ENCODE measurements at regions not wholly inside any gene's neighbourhood (a gene's known extent, or its start where the extent isn't known, plus 50 kb on each side); places are given as distances from the start of the nearest gene placed in this dataset.
"Not testable (repeated sequence)": the region's sequence is repeated elsewhere in the genome, so short reads cannot be mapped to it uniquely, and the experiment has no call there.

DNA sequence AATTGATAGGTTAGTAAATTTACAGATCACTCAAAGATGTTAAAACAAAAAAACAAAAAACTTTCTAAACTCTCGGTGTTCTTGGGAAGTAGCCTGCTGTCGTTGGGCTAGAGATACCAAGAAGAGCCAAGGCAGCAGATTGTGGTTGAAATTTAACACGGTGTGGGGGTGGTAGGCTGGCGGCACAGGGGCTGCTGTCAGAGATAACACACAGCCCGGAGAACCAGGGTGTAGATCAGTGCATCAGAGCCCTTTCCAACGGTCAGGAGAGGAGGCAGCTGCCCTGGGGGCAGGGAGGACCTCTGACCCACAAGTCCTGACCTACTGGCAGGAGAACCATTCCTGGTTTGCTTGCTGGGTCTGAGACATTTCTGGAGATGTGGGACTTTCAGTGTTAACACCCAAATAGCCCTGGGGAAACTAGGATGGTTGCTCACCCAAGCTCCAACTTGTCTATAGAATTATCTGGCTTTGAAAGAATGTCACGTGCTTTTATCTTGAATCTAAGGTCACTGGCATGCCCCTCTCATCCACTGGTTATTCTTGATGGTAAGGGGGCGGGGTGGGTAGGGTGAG, 205.2 kb upstream of the PLGLB2 start:
- not testable (repeated sequence) for DNase-seq (ENCODE audit: low read depth)

DNA sequence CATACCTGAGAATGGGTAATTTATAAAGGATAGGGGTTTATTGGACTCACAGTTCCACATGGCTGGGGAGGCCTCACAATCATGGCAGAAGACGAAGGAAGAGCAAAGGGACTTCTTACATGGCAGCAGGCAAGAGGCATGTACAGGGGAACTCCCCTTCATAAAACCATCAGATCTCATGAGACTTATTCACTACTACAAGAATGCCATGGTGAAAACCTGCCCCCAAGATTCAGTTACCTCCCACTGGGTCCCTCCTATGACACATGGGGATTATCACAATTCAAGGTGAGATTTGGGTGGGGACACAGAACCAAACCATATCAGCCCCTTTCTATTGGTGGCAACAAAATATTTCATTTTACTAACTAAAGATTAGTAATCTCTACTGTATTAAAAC, 204.1 kb upstream of the PLGLB2 start:
- not testable (repeated sequence) for DNase-seq (ENCODE audit: low read depth)

DNA sequence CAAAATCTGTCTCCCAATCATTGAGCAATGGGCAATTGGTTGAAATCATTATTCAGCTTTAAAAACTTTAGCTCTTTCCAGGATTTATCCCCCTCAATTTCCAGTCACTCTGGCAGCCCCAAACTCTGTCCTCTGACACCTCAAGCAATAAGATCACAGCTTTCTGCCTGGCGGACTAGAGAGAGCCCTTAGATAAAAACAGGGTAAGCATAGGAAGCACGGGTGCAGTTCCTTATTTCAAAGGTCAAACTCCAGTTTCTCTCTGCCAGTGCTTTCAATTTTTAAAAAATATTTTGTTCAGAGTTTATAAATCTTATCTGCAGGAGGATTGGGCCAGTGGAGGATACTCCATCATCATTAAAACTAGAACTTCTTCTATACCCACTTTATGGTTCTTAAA, 200.8 kb upstream of the PLGLB2 start:
- not testable (repeated sequence) for DNase-seq (ENCODE audit: low read depth)

DNA sequence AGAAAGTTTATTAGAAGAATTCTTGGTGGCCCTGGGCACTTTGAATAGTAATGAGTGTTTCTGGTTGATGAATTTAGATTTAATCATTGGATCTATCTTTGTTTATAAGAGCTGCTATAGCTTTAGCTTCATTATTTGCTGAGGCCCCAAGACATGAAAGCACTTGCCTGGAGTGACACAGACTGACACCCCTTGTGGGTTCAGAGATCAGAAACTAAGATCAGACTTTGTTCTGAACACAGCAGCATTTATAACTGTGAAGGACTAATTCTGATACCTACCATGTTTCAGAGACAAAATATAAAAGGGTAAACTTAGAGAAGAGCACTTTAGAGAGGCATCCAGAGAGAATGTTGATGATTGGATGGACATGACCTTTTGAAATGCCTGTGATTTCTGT, 199.9 kb upstream of the PLGLB2 start:
- DNase-seq (ENCODE audit: low read depth) = not testable (repeated sequence)

DNA sequence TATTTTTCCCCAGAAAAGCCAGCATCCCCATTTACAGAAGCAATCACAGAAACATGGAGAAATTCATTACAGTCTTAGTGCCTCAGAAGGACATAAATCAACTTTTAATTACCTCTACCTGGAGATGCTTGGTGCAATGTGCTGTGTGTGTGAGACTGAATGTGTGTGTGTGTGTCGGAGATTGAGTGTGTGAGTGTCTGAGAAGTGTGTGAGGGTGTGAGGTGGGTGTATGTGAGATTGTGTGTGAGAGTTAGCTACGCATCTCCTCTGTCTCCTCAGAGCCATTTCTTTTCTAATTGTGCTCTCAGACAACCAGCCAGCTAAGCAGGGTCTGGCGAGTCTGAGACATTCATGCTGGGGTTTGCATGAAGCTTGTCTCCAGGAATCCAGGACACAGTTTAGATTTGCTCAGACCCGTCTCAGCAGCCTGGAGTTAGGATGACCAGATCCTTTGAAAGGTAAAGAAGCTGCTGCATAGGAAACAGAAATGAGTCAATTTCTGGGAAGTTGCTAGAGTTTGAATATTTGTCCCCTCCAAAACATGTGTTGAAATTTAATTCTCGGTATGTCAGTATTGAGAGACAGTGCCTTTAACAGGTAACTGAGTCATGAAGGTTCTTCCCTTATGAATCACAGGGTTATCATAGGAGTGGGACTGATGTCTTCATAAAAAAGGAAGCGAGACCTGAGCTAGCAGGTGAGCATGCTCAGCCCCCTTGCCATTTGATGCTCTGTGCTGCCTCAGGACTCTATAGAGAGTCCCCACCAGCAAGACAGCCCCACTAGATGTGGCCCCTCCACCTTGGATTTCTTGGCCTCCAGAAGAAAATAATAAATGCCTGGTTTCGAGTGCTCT, 199.0 kb upstream of the PLGLB2 start:
- DNase-seq (ENCODE audit: low read depth) = not testable (repeated sequence)

DNA sequence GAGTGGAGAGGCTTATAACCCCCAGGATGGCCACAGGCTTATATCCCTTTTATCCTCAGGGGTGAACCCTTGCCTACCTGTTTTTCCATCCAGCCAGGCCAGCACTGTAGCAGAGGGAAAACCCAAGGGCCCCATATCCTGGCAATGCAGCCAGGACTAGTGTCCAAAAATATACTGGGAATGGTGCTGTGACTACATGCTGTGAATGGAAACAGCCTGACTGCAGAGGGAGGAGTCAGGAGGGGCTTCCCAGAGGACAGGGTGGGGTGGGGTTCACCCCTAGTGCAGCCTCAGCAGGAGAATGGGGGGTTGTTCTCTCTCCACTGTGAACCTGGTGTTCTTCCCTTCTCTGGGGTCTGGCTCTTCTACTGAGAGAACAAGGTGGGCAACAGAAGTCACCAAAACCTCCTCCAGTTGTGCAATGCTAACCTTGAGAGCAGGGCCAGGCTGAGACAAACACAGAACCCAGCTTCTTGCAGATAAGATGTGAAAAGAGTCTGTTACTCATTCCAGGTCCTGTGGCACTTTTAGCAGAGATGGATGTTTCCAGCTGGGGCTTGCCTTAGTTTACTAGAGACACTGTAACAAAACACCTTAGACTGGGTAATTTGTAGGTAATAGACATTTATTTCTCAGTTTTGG, 198.2 kb upstream of the PLGLB2 start:
- not testable (repeated sequence) for DNase-seq (ENCODE audit: low read depth)

DNA sequence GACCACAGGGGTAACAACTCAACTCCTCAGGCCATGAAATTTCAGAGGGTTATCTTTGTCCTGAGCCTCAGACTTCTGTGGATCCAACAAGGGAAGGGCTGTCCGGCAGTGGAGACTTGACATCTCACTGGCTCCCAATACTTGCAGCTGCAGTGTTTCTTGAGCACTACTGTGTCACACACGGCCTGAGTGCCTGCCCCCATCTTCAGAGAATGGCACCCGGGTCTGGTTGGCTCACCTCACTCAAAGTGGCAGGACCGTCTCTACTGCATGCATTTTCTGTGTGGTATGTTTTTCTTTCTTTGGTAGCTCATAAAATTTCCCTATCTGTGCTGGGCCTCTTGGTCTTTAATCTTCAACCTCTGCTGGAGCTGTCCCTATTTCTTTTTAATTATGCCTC, 193.2 kb upstream of the PLGLB2 start:
- DNase-seq (ENCODE audit: low read depth) = not testable (repeated sequence)

DNA sequence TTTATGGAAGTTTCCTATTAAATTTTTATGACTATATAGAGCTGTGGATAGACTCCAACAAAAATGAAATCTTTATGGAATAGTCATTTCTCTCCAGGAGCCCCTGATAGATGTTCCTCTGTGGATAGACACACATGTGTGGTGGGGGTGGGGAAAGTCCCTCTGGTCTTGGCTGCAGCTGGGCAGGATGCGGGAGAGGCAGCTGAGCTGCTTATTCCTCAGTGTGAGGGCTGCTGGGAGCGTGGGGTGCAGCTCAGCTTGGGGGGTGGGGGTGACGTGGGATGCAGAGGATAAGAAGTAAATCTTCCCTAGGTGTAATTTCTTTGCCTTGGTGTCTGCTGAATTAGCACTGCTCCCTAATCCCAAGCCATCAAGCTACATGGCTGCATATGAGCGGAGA, 192.8 kb upstream of the PLGLB2 start:
- DNase-seq (ENCODE audit: low read depth) = not testable (repeated sequence)

DNA sequence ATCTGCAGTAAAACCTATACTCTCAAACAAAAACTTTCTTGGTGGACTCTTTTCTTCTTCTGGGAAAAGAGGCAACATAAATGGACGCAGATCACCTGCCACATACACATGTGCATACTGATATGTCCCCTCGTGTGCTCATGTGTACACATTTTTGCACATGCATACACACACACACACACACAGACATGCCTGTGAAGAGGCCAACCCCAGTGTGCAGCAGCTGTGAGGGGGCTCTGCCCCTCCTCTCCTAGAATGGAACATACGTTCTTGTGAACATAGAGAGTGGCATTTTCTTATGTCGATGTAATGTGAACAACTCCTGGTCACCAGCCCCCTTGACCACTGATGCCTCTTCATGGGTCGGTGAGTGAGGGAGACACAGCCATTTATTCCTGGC, 188.9 kb upstream of the PLGLB2 start:
- not testable (repeated sequence) for DNase-seq (ENCODE audit: low read depth)

DNA sequence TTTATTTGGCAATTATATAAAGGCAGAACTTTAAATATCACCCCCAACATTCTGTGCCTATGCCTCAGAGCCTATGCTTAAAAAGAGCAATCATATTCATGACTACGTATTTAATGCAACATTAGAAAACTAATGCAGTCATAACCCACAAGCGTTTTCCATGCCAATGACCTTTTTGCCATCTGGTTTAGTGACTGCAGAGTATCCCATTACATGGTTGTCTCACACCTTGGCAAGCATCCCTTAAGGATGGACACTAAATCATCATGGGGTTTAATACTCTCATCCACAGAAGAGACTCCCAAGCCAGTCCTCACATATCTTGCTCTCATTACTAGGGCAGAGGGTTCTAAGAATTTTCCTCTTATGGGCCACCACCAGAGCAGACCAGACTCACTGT, 188.2 kb upstream of the PLGLB2 start:
- DNase-seq (ENCODE audit: low read depth) = not testable (repeated sequence)

DNA sequence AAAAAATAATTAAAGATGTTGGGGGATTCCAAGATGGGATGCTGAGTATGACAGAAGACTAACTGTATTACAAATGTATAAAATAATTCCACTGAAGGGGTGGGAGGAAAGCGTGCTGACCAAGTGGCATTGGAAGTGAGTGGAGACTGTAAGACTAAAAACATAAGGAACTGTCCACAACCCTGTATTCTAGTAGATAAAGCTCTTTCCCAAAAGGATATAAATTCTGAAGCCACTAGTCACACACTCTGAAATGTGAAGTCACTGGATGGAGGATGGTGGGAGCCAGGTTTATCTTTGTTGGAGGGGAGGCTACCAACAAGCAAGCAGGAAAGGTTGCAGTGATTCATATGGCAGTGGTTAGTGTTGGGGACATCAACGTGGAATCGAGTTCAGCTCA, 182.8 kb upstream of the PLGLB2 start:
- DNase-seq (ENCODE audit: low read depth) = not testable (repeated sequence)

DNA sequence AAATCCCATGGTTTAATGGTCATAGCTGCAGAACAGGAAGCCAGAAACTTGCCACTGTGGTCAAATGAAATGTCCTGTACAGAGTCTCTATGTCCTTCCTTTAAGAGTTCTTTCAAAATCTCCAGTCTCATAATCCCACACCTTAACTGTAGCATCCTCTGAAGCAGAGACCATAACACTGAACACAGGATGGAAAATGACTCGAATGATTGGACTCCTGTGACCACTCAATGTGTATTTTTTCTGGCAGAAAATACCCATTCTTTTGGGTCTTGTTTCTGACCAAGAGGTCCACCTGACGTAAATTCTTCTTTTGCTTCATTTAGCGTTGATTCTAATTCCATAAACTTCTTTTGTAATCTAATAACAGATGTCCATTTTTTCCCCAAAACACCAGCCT, 181.4 kb upstream of the PLGLB2 start:
- DNase-seq (ENCODE audit: low read depth) = not testable (repeated sequence)

DNA sequence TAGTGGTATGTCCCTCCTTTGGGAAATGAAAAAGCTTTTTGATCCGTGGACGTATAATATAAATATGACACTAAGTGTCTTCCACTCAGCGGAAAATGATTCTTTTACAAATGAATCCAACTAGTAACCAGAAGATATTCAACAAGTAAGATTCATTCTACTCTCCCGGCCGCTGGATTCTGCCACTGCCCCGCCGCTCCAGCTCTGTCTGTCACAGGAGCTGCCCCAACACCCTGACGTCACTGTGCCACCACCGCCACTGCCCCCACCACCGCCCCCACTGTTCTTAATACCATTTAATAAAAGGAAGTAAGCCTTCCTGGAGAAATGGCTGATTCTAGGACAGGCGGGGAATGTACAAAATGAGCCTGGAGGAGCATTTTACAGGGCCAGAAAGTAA, 180.8 kb upstream of the PLGLB2 start:
- DNase-seq (ENCODE audit: low read depth) = not testable (repeated sequence)

DNA sequence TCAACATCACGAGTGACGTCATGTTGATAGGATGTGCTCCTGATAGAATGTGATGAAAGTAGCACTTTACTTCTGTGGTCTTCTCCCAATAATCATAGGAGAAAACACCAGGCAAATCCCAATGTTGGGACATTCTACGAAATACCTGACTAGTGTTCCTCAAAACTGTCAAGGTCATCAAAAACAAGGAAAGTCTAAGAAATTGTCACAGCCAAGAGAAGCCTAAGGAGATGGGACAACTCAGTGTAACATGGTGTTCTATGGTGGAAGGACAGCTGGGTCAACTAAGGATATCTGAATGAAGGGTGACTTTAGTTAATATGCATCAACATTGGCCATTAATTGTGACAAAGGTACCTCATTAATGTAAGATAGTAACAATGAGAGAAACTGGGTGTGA, 180.0 kb upstream of the PLGLB2 start:
- DNase-seq (ENCODE audit: low read depth) = not testable (repeated sequence)

DNA sequence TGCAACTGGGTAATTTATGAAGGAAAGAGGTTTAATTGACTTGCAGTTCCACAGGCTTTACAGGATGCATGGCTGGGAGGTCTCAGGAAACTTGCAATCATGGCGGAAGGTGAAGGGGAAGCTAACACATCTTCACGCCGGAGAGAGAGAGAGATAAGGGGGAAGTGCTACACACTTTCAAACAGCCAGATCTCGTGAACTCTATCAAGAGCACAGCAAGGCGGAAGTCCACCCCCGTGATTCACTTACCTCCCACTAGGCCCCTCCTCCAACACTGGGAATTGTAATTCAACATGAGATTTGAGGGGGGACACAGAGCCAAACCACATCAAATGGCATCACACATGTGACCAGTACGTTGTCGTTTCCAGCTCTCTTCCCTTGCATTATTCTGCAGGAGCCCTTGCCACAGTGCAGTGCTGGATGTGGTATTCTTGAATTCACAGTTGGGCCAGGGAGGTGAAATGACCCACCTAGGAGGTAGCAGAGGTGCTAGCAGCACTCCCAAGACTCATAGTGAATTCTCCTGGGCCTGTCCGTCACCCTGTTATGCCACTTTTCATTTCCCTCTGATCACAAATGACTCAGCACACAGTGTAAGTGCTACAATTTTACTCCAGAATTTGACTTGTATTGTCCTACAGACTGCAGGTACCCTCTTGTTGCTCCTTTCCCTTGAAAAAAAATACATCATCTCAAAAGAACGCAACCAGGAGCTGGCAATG, 179.2 kb upstream of the PLGLB2 start:
- DNase-seq (ENCODE audit: low read depth) = not testable (repeated sequence)

DNA sequence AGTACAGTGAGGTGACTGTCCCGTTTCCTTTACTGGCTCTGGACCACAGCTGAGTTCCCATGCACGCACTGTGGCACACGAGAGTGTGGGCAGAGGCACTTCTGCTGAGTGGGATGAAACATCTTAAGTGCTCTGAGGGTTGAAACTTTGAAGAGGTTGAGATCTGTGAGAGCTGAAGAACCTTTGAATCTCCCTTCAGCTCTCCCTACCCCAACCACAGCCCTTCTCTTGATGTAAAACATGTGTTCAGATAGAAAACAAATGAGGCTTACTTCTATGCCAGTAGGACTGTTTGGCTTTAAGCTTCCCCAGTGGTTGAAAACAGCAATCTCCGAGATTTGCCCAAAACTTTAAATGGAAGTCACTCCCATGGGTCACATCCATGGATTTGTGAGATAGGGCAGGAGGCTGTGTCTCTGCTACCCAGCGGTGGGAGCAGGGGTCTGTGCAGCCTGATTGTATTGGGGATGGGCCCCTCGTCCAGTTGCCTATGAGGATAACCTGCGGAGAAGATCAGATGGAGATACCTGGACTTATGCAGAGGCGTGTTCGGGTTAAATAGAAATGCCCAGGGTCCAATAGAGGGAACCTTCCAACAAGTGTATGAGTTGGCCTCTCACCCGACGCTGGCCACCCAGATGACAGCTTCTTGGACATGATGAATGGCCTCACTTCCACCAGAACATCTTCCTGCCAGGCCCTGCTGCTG, 178.0 kb upstream of the PLGLB2 start:
- not testable (repeated sequence) for DNase-seq (ENCODE audit: low read depth)

DNA sequence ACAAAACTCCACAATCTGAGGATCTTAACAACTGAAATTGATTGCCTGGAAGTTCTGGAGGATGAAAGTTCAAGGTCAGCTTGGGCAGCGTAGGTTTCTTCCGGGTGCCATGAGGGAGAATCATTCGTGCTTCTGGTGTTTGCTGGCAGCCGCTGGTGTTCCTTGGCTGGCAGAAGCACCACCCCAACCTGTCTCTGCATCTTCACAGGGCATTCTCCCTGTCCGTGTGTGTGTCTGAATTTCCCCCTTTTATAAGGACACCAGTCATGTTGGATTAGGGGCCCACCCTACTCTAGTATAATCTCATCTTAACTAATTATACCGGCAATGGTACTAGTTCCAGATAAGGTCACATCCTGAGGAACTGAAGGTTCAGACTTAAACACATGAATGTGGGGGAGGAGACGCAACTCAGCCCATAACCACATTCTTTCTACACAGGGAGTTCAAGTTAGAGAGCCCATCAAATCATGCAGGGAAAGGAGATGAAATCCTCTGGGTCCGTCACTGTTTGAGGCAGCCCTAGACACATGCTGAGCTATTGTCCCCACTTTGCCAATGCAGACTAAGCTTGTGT, 175.9 kb upstream of the PLGLB2 start:
- DNase-seq (ENCODE audit: low read depth) = not testable (repeated sequence)

DNA sequence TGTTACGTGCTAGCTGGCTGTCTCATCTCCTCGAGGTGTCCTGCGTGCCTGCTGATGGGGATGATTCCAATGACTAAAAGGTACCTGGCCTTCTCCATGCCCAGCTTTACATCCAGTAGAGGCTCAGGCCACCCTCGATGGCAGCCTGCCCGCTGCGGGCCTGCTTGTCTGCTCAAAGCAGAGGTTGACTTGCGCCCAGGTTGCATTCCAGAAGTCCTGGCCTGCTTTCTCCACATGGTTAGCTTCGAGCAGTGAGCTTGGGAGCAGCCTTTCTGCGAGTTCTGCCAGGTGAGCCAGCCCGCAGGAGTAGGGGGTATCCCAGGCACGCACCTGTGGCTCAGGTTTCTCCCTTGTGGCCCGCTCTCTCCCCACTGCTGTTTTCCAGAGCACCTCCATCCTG, 175.0 kb upstream of the PLGLB2 start:
- DNase-seq (ENCODE audit: low read depth) = not testable (repeated sequence)

DNA sequence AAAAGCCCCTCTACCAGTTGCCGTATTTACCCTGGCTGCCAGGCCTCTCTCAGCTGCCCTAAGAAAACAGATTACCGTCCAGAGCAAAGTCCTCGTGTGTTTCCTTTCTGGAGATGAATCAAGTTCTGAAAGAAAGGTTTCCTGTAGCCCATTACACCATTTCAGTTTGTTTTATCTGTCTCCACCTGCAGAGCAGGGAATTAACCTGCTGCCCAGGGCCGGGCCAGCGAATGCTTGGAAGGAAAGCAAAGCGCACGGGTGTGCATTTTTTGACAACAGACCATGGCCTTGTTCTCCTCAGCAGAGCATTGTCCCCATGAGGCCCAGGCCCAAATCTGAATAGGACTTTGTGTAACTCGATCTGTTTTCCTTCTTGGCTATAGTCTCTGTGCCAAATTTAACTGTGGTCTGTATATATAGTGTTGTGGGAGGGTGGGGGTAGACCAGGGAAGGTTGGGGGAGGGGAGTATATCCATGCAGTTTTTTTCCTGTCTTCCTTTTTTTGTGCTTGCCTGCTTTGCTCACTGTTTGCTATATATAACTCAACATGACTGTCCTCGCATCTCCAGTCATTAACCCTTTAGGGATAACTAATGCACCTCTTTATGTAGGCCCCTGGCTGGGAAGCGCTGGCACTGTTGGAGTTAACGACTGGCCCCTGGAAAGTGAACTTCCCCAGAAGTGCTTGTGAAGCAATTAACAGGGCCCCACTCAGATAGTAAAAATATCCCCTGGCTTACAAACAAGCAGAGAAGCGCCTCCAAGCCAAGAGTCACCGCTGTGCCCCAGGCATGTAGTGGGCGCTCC, 174.3 kb upstream of the PLGLB2 start:
- DNase-seq (ENCODE audit: low read depth) = not testable (repeated sequence)
